KBM-7 (cell line): ENCODE measurements at regions not wholly inside any gene's neighbourhood (a gene's known extent, or its start where the extent isn't known, plus 50 kb on each side); places are given as distances from the start of the nearest gene placed in this dataset.
A peak's percentile ranks its signal among the peaks of the same experiment; 100 is the strongest.
"Not testable (repeated sequence)": the region's sequence is repeated elsewhere in the genome, so short reads cannot be mapped to it uniquely, and the experiment has no call there.

Experiments used
- DNase-seq: peaks from one replicate; pipeline ENCODE4 v3.0.0-alpha.2; 2015
- in situ Hi-C: fragments of 300-500 bp; cut with MboI; formaldehyde crosslinking; loops from 2 replicates; pipeline ENCODE4 v1.14.3; 2020; ENCODE audit warnings: low sequenced_read_pairs, low pct_unique_long_range_greater_than_20kb, mixed read lengths

DNA sequence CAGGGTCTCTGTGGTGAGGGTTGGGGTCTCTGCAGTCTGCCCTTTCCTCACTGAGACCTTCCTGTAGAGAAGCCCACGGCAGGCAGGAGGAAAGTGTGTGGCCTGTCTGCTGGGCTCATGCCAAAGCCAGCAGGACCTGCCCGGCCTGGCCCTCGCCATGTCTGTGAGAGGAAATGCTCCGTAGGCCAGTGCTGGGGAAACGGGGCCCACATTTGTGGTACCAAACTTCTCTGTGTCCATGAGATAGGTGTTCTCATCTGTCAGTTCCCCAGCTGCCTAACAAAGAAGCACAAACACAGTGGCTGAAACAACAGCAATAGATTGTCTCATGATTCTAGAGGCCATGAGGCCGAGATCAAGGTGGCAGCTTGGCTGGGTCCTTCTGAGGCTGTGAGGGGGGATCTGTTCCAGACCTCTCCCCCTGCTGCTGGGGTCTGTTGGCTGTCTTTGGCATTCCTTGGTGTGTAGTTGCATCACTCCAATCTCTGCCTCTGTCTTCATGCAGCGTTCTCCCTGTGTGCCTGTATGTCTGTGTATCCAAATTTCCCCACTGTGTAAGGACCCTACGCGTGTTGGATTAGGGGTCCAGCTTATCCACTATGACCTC lies 772.5 kb downstream of the TBC1D22A start:
- DNase-seq: no peak
- in situ Hi-C loops: no loop called here

DNA sequence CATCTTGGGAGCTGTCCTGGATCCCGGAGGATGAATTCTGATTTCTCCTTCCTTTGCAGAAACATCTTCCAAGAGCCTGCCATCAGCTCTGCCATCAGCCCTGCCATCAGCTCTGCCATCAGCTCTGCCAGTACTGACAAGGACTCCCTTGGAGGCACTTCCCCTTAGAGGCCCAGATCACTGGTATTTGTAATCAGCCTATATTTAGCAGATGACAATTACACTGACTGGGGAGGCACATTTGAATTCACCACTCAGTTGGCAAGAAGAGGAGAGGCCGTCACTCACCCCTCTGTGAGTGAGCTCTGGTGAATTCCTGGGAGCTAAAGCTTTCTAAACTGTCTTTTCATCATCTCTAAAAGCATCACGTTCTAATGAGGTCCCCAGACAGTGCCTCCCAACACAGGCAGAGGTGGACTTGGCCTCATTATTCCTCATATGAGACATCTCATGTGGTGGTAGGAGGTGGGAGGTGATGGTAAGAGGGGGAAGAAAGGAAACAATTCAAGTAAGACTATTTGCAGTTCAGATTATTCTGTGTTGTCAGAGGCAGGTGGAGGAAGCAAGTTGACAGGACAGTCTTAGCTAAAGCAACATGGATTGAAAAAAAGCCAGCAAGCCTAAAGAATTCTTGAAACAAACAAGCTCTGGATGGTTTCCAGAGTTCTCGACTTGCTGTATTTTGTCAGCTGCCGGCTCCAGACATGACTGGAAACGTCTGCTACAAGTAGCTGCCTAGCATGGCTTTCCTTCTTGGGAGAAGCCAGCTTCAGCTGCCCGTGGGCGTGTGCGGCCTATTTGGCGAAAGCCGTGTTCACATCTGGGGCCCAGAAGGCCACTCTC lies 771.7 kb downstream of the TBC1D22A start:
- in situ Hi-C loops: no loop called here
- DNase-seq: no peak

DNA sequence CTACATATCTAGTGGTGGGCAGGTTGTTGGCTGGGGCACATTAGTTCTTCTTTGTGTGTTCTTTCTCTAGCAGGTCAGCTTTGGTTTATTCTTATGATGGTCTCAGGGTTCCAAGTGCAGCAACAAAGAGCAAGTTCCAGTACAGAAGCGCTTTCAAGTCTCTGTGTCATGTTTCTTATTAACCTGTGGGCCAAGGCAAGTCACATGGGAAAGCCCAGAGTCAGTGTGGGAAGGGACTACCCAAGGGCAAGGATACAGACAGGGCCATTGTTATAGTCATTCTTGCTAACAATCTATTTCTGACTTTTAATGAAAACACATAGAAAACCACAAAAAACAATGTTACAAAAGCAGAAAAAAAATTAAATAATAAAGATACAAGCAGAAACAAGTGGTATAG lies 754.6 kb downstream of the TBC1D22A start:
- in situ Hi-C loops: no loop called here
- DNase-seq: no peak

DNA sequence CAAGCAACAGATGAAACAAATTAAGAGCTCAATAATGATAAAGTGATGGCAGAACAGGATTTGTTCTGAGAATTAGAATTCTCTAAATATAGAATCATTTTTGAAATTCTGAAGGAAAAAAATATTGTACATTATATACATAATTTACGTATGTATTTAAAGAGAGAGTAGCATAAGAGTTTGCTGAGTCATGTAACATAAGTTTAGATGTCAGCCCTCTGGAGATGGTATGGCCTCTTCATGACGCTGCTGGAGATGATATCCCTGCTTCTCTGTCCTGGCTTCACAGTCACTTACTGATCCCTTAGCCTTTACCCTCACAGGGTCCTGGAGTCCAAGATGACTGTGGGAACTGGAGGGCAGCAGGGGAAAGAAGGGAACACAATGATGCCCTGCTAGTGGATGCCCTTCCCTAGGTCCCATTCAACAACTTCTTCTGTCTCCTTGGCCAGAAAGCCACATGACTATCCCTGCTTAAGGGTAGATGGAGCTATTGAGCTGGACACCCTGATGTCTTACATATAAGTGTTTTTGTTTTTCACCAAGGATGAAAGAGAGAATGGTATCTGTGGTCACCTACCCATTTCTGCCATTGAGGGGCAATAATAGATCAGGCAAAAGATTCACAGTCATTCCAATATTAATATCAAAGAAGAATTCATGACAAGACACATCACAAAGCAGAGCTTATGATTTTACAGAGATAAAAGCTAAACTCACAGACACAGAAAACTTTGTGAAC lies 753.1 kb downstream of the TBC1D22A start:
- in situ Hi-C loops: no loop called here
- no peak for DNase-seq

DNA sequence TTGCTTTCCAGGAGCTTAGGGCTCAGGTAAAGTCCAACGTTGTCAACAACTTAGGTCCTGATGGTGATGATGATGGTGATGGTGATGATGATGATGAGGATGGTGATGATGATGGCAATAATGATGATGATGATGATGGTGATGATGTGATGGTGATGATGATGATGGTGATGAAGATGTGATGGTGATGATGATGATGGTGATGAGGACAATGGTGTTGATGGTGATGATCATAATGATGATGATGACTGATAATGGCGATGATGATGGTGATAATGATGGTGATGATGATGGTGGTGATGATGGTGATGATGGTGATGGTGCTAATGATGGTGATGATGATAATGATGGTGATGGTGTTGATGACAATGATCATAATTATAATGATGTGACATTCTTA lies 750.2 kb downstream of the TBC1D22A start:
- no peak for DNase-seq
- in situ Hi-C loops: no loop called here

DNA sequence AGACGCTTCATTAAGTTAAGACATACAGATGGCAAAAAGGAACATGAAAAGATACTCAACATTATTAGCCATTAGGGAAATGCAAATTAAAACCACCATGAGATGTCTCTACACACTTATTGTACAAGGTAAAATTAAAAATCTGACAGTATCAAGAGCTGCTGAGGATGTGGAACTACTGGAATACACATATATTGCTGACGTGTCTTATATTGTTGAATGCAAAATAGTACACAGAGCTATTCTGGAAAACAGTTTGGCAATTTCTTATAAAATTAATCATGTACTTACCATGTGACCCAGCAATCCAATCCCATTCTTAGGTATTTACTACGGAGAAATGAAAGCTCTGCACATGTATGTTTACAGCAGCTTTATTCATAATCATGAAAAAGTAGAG lies 742.5 kb downstream of the TBC1D22A start:
- in situ Hi-C loops: no loop called here
- no peak for DNase-seq

DNA sequence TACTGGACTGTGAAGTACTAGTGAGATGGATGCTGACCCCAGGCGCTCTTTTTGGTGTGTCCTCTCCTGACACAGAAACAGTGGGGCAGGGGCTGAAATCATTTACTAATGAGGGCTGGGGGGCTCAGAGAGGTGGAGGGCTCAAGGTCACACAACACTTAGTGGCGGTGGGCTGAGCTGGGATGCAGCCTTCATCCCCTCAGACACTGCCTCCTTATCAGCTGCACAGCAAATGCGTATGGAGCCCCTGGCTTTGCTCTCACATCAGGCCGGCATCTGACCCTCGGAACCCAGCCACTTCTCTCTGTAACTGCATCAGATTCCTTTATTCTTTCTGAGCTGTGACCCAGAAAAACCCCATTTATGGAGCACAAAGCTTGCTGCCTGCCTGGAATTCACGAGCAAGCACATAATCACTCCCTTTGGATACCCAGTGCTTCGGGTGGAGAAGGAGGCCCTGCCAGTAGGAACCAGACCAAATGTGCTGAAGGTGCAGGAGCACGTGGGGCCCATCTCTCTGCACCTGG lies 736.6 kb downstream of the TBC1D22A start:
- in situ Hi-C loops: no loop called here
- DNase-seq: no peak

DNA sequence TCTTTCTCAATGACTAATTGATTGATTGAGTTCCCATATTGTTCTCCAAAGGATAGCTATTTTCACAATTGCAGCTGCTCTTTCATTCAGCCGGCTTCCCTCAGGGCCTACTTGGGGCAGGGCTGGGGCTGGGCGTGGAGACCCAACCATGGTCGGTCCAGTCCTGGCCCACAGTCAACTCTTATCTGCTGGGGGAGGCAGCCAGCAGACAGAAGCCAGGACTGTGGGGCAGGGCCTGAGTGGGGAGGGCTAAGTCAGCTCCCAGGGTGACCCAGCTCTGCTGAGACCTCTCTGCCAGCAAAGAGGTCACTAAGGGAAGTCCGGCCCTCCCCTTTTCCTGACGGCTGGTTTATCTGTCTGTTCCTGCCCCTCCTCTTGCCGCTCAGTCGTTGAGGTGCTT lies 735.2 kb downstream of the TBC1D22A start:
- in situ Hi-C loops: no loop called here
- DNase-seq: no peak

DNA sequence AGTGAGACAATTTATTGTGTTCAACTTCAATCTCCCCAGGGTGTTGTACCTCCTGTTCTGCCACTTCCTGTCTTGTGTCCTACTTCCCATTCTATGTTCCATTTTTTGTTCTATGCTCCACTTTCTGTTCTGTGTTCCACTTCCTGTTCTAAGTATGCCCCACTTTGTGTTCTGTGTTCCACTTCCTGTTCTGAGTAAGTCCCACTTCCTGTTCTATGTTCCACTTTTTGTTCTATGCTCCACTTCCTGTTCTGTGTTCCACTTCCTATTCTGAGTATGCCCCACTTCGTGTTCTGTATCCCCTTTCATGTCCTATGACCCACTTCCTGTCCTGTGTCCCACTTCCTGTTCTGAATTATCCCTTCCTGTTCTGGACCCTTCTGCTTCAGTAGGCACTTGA lies 732.7 kb downstream of the TBC1D22A start:
- peak; percentile 24 for DNase-seq
- in situ Hi-C loops: no loop called here

DNA sequence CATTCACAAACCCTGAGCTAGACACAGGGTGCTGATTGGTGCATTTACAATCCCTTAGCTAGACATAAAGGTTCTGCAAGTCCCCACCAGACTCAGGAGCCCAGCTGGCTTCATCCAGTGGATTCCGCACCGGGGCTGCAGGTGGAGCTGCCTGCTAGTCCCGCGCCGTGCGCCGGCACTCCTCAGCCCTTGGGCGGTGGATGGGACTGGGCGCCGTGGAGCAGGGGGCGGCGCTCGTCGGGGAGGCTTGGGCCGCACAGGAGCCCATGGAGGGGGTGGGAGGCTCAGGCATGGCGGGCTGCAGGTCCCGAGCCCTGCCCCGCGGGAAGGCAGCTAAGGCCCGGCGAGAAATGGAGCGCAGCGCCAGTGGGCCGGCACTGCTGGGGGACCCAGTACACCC lies 725.7 kb downstream of the TBC1D22A start:
- in situ Hi-C loops, DNase-seq: not testable (repeated sequence)

DNA sequence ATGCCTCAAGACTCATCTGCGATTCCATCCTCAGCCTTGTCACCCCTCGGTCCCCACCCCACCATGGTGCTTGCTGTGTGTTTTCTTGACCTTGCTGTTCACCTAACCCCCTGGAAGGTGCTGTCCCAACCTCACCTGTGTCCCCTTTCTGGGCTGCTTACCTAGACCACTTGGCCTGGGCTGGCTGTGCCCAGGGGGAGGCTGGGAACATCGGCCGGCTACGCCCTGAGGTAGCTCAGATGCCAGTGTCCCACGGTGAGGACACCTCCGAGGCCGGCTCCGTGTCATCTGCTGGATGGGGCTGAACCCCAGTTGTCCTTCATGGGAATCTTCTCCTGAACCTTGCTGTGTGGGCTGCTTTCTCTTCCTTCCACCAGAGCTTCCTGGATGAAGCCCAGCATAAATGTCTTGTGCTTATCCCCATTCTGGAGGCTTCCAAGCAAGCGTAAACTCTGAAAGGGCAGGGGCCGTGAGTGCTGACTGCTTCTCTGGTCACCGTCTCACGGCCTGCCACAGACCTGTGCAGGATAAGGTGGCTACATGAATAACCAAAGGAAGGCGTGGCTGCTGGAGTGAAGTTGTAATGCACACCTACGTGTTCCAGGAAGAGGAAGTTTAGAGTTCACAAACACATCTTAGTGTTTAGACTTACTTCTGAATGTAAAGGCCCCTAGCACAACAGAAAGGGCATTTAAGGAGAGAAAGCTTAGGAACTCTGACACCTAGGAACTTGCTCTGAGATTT lies 724.3 kb downstream of the TBC1D22A start:
- DNase-seq: no peak
- in situ Hi-C loops: no loop called here

DNA sequence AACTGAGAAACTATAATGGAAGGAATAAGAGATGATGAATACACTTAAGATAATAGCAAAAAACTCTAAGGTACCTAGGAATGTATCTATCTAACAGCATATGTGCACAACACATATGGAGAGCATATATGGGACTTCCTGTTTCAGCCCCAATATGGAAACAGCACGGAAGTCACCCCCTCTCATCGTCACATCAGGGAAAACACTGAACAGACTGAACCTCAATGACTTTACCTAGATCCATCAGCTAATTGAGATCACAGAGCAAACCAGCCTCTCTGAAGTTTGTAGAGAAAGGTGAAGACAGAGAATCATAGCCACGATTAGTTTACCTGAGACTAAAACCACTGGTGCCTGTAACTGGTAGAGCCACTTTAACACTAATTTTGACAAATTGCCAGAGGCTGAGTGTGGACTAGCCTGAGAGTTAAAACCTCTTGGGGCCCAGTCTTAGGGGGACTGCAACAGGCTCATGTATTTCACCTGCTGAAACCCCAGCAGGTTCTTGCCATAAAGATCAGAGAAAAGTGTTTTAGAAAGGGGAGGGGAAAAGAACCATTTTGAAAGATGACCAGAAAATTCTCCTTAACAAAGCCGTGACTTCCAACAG lies 722.6 kb downstream of the TBC1D22A start:
- in situ Hi-C loops: no loop called here
- no peak for DNase-seq

DNA sequence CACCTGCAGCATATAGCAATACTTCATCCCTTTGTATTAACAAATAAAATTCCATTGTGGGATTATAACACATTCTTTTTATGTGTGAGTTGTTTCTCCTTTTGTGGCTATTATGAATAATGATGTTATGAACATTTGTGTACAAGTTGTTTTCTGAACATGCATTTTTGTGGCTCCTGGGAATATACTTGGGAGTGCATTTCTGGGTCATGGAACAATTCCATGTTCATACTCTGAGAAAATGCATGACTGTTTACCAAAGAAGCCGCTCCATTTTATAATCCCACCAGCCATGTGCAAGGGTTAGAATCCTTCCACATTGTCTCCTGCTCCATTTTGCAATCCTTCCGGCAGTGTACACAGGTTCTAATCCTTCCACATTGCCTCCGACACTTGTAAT lies 713.8 kb downstream of the TBC1D22A start:
- no peak for DNase-seq
- in situ Hi-C loops: no loop called here

DNA sequence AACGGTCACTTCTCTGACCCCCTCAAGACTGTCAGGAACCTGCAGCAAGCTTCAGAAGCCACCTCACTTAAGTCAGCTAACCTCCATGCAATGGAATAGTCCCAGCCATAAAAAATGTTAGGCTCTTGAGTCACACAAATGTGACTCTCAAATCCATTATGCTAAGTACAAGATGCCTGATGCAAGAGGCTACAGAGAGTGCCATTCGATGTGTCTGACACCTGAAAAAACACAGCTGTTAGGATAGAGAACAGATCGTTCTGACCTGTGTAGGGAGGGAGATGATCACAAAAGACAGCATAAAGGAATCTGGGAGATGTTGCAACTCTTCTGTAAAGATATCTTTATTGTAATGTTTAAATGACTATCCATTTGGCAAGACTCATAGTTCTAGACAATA lies 712.4 kb downstream of the TBC1D22A start:
- no peak for DNase-seq
- in situ Hi-C loops: no loop called here

DNA sequence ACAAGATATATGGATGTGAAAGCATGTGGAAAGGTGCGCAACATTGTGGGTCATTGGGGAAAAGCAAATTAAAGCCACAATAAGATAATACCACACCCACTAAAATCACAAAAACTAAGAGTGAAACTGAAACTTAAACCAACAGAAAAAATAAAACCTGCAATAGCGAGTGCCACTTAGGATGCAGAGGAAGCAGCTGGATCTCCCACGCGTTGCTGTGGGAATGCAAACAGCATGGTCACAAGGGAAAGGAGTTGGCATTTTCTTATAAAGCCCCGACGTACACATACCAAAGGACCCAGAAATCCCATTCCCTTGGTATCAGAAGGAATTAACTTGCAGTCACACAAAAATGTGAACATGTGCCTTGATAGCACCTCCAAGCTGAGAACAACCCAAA lies 712.0 kb downstream of the TBC1D22A start:
- in situ Hi-C loops: no loop called here

DNA sequence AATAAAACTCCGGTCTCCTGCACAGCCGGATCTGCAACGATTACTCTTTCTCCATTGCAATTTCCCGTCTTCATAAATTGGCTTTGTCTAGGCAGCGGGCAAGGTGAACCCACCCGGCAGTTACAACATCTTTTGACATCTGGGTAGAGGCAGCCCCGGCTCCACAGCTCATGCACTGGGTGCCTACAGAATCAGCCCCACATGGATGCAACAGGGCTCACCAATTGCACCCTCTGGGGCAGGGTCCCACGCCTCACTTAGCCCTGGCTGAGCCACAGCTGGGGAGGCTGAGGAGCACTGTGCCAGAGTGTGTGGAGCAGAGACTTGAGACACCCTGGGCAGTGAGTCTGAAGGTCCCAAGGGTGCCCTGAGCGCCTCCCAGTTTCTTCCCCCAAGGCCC lies 710.2 kb downstream of the TBC1D22A start:
- in situ Hi-C loops: no loop called here
- DNase-seq: no peak

More for the DNA sequence above, 712.0 kb downstream of the TBC1D22A start:
- DNase-seq: peak; percentile 6

DNA sequence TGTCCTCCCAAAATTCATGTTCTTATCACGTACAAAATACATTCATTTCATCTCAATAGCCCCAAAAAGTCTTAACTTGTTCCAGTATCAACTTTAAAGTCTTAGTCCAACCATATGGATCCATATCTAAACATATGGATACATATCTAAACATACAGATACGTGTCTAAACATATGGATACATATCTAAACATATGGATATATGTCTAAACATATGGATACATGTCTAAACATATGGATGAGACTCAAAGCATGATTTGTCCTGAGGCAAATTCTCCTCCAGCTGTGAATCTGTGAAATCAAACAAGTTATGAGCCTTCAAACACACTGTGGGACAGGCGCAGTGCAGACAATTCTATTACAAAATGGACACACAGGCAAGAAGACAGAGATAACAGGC lies 709.0 kb downstream of the TBC1D22A start:
- in situ Hi-C loops: no loop called here
- no peak for DNase-seq

DNA sequence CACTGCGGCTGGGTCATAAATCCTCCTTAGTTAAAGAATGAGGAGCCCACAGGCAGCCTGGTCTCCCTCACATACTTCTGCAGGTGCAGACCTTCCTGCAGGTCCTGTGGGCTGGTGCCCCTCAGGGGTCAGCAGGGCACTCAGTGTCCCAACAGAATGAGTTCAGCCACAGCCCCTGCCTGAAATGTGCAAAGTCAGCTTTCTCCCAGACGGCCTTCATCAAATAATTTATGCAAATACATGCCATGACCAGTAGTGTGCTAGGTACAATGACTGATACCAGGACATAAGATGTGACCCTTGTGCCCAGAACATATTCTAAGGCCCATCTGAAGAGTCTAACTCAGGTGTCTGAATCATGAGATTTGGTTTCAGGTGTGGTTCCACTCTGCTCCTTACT lies 703.4 kb downstream of the TBC1D22A start:
- in situ Hi-C loops: no loop called here

DNA sequence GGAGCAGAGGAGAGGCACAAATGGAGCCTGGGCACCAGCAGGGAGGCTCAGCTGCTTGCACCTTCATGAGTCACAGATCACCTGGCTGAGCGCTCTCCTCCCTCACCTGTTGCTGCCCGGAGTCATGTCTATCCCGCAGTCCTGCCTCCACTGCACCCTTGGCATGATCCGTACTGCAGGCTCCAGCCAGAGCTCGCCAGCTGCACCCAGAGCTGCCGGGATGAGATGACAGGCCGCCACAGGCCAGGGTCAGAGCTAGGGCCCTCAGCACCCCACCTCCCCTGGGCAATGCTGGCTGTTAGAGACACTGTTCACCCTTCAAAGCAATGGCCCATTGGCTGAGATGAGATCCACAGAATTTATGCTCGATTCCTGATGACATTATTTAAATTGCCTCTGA lies 702.8 kb downstream of the TBC1D22A start:
- DNase-seq: no peak
- in situ Hi-C loops: no loop called here

More for the DNA sequence above, 703.4 kb downstream of the TBC1D22A start:
- no peak for DNase-seq
